HepG2 (cell line): ENCODE measurements at regions not wholly inside any gene's neighbourhood (a gene's known extent, or its start where the extent isn't known, plus 50 kb on each side); places are given as distances from the start of the nearest gene placed in this dataset.

Experiments used
- ATAC-seq: fragments of 200-7000 bp; cut with Tn5 transposase; 3 replicates; pipeline ENCODE4 v1.9.1; 2020; ENCODE audit warnings: mild to moderate bottlenecking, moderate library complexity
- BruUV-seq: library from RNA; stranded (reverse); fragments of 400-500 nt; replicated peaks from 2 replicates; lab custom pipeline; 2021; lab: Mats Ljungman, UMichigan
- CTCF ChIA-PET: fragments of 300-600 bp; formaldehyde crosslinking; extraction: SDS; loops from one replicate; lab custom pipeline; 2021; ENCODE audit warnings: low total read pairs, inconsistent platforms, low intra/inter-chr PET ratio; lab: Yijun Ruan, JAX
- POLR2A ChIA-PET: fragments of 350-600 bp; sonication (Branson Sonifier 250); formaldehyde crosslinking; loops from one replicate; lab custom pipeline; 2020; ENCODE audit warnings: antibody characterized with exemption, inconsistent platforms; lab: Yijun Ruan, JAX
- DNase-seq: peaks from one replicate; pipeline ENCODE4 v3.0.0-alpha.2; 2015; ENCODE audit warnings: low spot score
- FAIRE-seq: peaks from 3 replicates; lab custom pipeline; 2011; peaks lifted over from hg19 to GRCh38; lab: Jason Lieb, UNC
- H2AFZ ChIP-seq: one replicate; pipeline ENCODE4 v1.6.1; 2011; ENCODE audit warnings: low read length, inconsistent platforms
- H3K27ac ChIP-seq: fragments of 300-600 bp; 3 replicates; pipeline ENCODE4 v1.8.0; 2011; ENCODE audit warnings: mixed run types, mild to moderate bottlenecking, mixed read lengths, low read length, inconsistent platforms; ENCODE audit not compliant: insufficient read depth; ENCODE audit errors: extremely low read length
- H3K27me3 ChIP-seq, 2 experiments: fragments of 200-600 bp in 1 of 2; 2 replicates in 1 of 2; 3 replicates in 1 of 2; pipeline versions ENCODE4 v1.6.0 to v1.8.0; 2011; ENCODE audit warnings: low read length in 2 of 2, mild to moderate bottlenecking in 2 of 2, moderate library complexity in 2 of 2, inconsistent platforms in 1 of 2; ENCODE audit not compliant: insufficient read depth in 2 of 2, control insufficient read depth in 1 of 2
- H3K36me3 ChIP-seq, 2 experiments: fragments of 200-600 bp in 1 of 2; replicated peaks in 1 of 2; 2 replicates in 1 of 2; 3 replicates in 1 of 2; pipeline versions ENCODE4 v1.5.1 to v1.8.0; 2011; ENCODE audit warnings: low read length in 2 of 2, inconsistent platforms in 1 of 2; ENCODE audit not compliant: insufficient read depth in 2 of 2, control insufficient read depth in 1 of 2
- H3K4me1 ChIP-seq: 2 replicates; pipeline ENCODE4 v1.5.1; 2012; ENCODE audit warnings: low read length, inconsistent platforms; ENCODE audit not compliant: insufficient read depth
- H3K4me2 ChIP-seq: 2 replicates; pipeline ENCODE4 v1.6.0; 2011; ENCODE audit warnings: low read depth, low read length, inconsistent platforms
- H3K4me3 ChIP-seq, 3 experiments: fragments of 200-600 bp in 1 of 3; sonication (generic), shearing (Covaris generic) in 1 of 3; replicated peaks in 1 of 3; 2 replicates each; pipeline ENCODE4 v1.5.1; 2011 to 2016; ENCODE audit warnings: low read length in 3 of 3, inconsistent platforms in 2 of 3, low read depth in 2 of 3, mild to moderate bottlenecking in 2 of 3, control low read depth in 1 of 3, mixed read lengths in 1 of 3; ENCODE audit not compliant: insufficient read depth in 1 of 3
- H3K79me2 ChIP-seq: one replicate; pipeline ENCODE4 v1.6.1; 2011; ENCODE audit warnings: low read length, inconsistent platforms; ENCODE audit not compliant: insufficient read depth
- H3K9ac ChIP-seq: 2 replicates; pipeline ENCODE4 v1.6.0; 2011; ENCODE audit warnings: mild to moderate bottlenecking, low read depth, low read length, inconsistent platforms; ENCODE audit not compliant: insufficient read depth
- H3K9me3 ChIP-seq: 2 replicates; pipeline ENCODE4 v1.5.1; 2012; ENCODE audit warnings: mild to moderate bottlenecking, low read length
- H4K20me1 ChIP-seq: 2 replicates; pipeline ENCODE4 v1.6.0; 2011; ENCODE audit warnings: inconsistent platforms, mild to moderate bottlenecking, low read length, moderate library complexity; ENCODE audit not compliant: insufficient read depth
- HOXA9 ChIP-seq: sonication (generic); formaldehyde crosslinking; IDR thresholded peaks from 2 replicates; pipeline ENCODE4 v1.8.1; 2022; ENCODE audit warnings: missing genetic modification reagents, mild to moderate bottlenecking, moderate library complexity, borderline replicate concordance
- STAG1 ChIP-seq: sonication (generic); formaldehyde crosslinking; IDR thresholded peaks from 2 replicates; pipeline ENCODE4 v1.4.0; 2020; ENCODE audit warnings: missing genetic modification reagents
- THAP9 ChIP-seq: sonication (generic); formaldehyde crosslinking; IDR thresholded peaks from 2 replicates; pipeline ENCODE4; 2020; ENCODE audit warnings: missing genetic modification reagents, mild to moderate bottlenecking, borderline replicate concordance
- TOPORS ChIP-seq: sonication (generic); formaldehyde crosslinking; IDR thresholded peaks from 2 replicates; pipeline ENCODE4 v1.8.0; 2023; ENCODE audit warnings: mild to moderate bottlenecking, missing genetic modification reagents
- ZNF33B ChIP-seq: sonication (generic); formaldehyde crosslinking; IDR thresholded peaks from 2 replicates; pipeline ENCODE4 v1.5.1; 2020; ENCODE audit warnings: mild to moderate bottlenecking, missing genetic modification reagents
- ZNF572 ChIP-seq: sonication (generic); formaldehyde crosslinking; IDR thresholded peaks from 2 replicates; pipeline ENCODE4 v1.5.1; 2020; ENCODE audit warnings: mild to moderate bottlenecking, missing genetic modification reagents
- ZNF784 ChIP-seq: sonication (generic); formaldehyde crosslinking; IDR thresholded peaks from 2 replicates; pipeline ENCODE4 v1.5.1; 2020; ENCODE audit warnings: missing genetic modification reagents, mild to moderate bottlenecking, borderline replicate concordance
- ZNF839 ChIP-seq: sonication (generic); formaldehyde crosslinking; IDR thresholded peaks from 2 replicates; pipeline ENCODE4 v1.4.0; 2020; ENCODE audit warnings: missing genetic modification reagents, mild to moderate bottlenecking, borderline replicate concordance
- WGBS: methylation state at CpG from one replicate; pipeline ENCODE4 v1.1.6; 2017; ENCODE audit warnings: low lambda C conversion rate; 5-methylcytosine and 5-hydroxymethylcytosine counted together
- in situ Hi-C: cut with HindIII; loops from 2 replicates; pipeline ENCODE4 v1.10.0; 2017; ENCODE audit warnings: low pct_unique_long_range_greater_than_20kb; ENCODE audit not compliant: extremely low pct_ligation_motif_present
- intact Hi-C: fragments of 100-400 bp; cut with micrococcal nuclease; formaldehyde crosslinking; loops from one replicate; pipeline ENCODE4 v1.10.0; 2022; ENCODE audit not compliant: unreplicated experiment
- TF ChIP-seq, protein P1 (sequence below), 2 experiments: sonication (generic) in 1 of 2; formaldehyde crosslinking in 1 of 2; IDR thresholded peaks; 2 replicates each; pipeline versions ENCODE4 v1.4.0 to v1.6.1; 2016 to 2020; ENCODE audit warnings: borderline replicate concordance in 1 of 2, low read depth in 1 of 2, mild to moderate bottlenecking in 1 of 2, missing genetic modification reagents in 1 of 2
- TF ChIP-seq, protein P2 (sequence below): sonication (generic); formaldehyde crosslinking; IDR thresholded peaks from 2 replicates; pipeline ENCODE4 v1.8.1; 2022; ENCODE audit warnings: low read depth, mild to moderate bottlenecking, missing genetic modification reagents

DNA sequence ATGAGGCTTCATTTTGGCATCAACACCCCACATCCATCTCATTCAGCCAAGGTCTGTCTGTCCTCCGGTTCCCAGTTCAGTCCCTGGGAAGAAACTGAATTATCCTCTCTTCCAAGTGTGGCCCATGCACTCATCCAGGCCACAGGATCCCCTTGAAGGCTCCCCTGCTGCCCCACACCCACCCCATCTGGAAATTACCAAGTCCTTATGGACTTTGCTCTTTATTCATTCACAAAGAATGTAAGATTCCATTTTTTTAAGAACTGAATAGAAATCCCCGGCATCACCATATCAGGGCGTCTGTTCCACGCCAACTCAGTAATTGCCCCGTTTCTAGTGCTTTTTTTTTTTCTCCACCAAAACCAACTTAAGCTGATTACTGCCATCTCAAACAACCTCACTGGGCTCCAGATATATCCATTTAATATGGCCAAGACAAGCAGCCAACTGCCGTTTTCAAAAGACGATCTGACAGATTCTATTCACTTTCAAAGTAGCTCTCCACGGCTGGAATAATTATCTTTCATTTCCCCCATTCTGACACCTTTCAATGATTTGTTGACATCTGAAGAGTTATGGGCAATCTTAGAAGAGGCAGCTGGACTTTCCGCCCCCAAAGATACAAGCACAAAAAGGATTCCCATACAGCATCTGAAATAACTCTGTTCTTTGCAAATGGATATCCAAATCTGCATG is 55.9 kb downstream of the OLIG1 start (continued):
- TF ChIP-seq ZNF839: no peak

DNA sequence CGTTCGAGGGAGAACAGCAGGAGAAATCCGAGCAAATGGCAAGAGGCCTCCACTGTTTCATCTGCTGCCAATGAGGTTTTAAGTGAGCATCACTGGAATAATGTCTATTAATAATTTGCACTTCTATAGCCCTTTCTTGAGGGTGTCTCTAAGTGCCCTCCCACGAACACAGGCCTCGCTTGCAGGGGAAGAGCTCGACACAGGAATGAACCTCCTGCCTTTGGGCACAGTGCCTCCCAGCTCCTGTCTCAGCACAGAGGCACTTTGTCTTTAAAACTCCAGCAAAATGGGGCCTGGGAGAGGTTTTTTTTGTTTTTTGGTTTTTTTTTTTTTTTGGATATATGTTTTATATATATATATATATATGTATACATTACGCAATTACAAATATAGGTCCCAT is 56.6 kb downstream of the OLIG1 start:
- peaks cover 4 to 23% of the 10 kb centered on the region in 2 experiments; a peak in 3 of 5 replicates for H3K27me3 ChIP-seq
- no peak overlapping the region for H3K9ac ChIP-seq
- H3K4me2 ChIP-seq: no peak overlapping the region
- no peaks in the 10 kb centered on the region for H3K36me3 ChIP-seq
- no peaks in the 10 kb centered on the region for H3K9me3 ChIP-seq
- H3K79me2 ChIP-seq: no peaks in the 10 kb centered on the region
- ChIA-PET CTCF (interaction anchor here (1.5 to 2.1 kb wide), 2 partner anchors 132 to 186 kb away, joined by 10 to 19 read pairs; no protein-coding TSS in a partner anchor), POLR2A (no interaction called here)
- BruUV-seq: no TSS peak
- no peak for DNase-seq
- in situ Hi-C loops: loop anchor here (5.0 to 25.0 kb wide), 2 partner anchors 129 to 464 kb away; no protein-coding TSS in a partner anchor
- no peak overlapping the region for H3K27ac ChIP-seq
- no peak for FAIRE-seq
- H4K20me1 ChIP-seq: no peaks in the 10 kb centered on the region
- WGBS: 66% methylated on average over 7 of the region's 7 CpGs
- H3K4me3 ChIP-seq: no peak overlapping the region
- H2AFZ ChIP-seq: no peak overlapping the region
- intact Hi-C loops: loop anchor here (5.0 to 10.0 kb wide), 4 partner anchors 282 to 1272 kb away; no protein-coding TSS in a partner anchor
- no peak for ATAC-seq
- peaks cover 21% of the 10 kb centered on the region for H3K4me1 ChIP-seq
- TF ChIP-seq HOXA9 (CRISPR knock-in tag): no peak
- TF ChIP-seq STAG1: no peak
- no peak for TF ChIP-seq THAP9 (CRISPR knock-in tag)
- no peak for TF ChIP-seq ZNF572 (CRISPR knock-in tag)
- TF ChIP-seq ZNF33B (CRISPR knock-in tag): no peak
- TF ChIP-seq TOPORS (CRISPR knock-in tag): no peak
- no peak for TF ChIP-seq ZNF784 (CRISPR knock-in tag)
- TF ChIP-seq, protein P1, sequence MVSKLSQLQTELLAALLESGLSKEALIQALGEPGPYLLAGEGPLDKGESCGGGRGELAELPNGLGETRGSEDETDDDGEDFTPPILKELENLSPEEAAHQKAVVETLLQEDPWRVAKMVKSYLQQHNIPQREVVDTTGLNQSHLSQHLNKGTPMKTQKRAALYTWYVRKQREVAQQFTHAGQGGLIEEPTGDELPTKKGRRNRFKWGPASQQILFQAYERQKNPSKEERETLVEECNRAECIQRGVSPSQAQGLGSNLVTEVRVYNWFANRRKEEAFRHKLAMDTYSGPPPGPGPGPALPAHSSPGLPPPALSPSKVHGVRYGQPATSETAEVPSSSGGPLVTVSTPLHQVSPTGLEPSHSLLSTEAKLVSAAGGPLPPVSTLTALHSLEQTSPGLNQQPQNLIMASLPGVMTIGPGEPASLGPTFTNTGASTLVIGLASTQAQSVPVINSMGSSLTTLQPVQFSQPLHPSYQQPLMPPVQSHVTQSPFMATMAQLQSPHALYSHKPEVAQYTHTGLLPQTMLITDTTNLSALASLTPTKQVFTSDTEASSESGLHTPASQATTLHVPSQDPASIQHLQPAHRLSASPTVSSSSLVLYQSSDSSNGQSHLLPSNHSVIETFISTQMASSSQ (IDR thresholded peaks at IDR 0.05; ENCODE audit: low read depth): no peak
- TF ChIP-seq, protein P1 (CRISPR knock-in tag; IDR thresholded peaks at IDR 0.05; ENCODE audit: borderline replicate concordance): no peak
- TF ChIP-seq, protein P2, sequence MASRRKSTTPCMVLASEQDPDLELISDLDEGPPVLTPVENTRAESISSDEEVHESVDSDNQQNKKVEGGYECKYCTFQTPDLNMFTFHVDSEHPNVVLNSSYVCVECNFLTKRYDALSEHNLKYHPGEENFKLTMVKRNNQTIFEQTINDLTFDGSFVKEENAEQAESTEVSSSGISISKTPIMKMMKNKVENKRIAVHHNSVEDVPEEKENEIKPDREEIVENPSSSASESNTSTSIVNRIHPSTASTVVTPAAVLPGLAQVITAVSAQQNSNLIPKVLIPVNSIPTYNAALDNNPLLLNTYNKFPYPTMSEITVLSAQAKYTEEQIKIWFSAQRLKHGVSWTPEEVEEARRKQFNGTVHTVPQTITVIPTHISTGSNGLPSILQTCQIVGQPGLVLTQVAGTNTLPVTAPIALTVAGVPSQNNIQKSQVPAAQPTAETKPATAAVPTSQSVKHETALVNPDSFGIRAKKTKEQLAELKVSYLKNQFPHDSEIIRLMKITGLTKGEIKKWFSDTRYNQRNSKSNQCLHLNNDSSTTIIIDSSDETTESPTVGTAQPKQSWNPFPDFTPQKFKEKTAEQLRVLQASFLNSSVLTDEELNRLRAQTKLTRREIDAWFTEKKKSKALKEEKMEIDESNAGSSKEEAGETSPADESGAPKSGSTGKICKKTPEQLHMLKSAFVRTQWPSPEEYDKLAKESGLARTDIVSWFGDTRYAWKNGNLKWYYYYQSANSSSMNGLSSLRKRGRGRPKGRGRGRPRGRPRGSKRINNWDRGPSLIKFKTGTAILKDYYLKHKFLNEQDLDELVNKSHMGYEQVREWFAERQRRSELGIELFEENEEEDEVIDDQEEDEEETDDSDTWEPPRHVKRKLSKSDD (CRISPR knock-in tag): no peak
